RWPE2 (cell line): ENCODE measurements at regions not wholly inside any gene's neighbourhood (a gene's known extent, or its start where the extent isn't known, plus 50 kb on each side); places are given as distances from the start of the nearest gene placed in this dataset.

Experiments used
- ATAC-seq: fragments of 200-7000 bp; cut with Tn5 transposase; 3 replicates; pipeline ENCODE4 v1.9.1; 2021; ENCODE audit warnings: low read depth
- DNase-seq: peaks from one replicate; pipeline ENCODE4 v3.0.0-alpha.2; 2020; ENCODE audit warnings: low spot score
- H3K27ac ChIP-seq: fragments of 450-650 bp; 2 replicates; pipeline ENCODE4 v1.5.1; 2017; ENCODE audit warnings: mild to moderate bottlenecking; ENCODE audit not compliant: poor library complexity, severe bottlenecking
- H3K27me3 ChIP-seq: fragments of 250-450 bp; sonication (Bioruptor Pico); 2 replicates; pipeline ENCODE4 v1.5.1; 2021; ENCODE audit warnings: mild to moderate bottlenecking, moderate library complexity; ENCODE audit not compliant: insufficient read depth, poor library complexity, severe bottlenecking
- H3K36me3 ChIP-seq: fragments of 250-450 bp; sonication (Bioruptor Pico); 2 replicates; pipeline ENCODE4 v1.5.1; 2020; ENCODE audit warnings: low read depth, mild to moderate bottlenecking, moderate library complexity
- H3K4me1 ChIP-seq: fragments of 250-450 bp; sonication (Bioruptor Pico); 2 replicates; pipeline ENCODE4 v1.5.1; 2021; ENCODE audit warnings: mild to moderate bottlenecking, moderate library complexity; ENCODE audit not compliant: insufficient read depth, poor library complexity, severe bottlenecking
- H3K4me3 ChIP-seq: fragments of 250-450 bp; sonication (Bioruptor Pico); 2 replicates; pipeline ENCODE4 v1.5.1; 2021; ENCODE audit warnings: mild to moderate bottlenecking, moderate library complexity; ENCODE audit not compliant: severe bottlenecking
- H3K9me3 ChIP-seq: fragments of 250-450 bp; sonication (Bioruptor Pico); 2 replicates; pipeline ENCODE4 v1.5.1; 2021; ENCODE audit warnings: mild to moderate bottlenecking, moderate library complexity; ENCODE audit not compliant: severe bottlenecking
- TF ChIP-seq, protein P1 (sequence below): fragments of 450-650 bp; IDR thresholded peaks from one replicate; pipeline ENCODE4 v1.5.1; 2017; ENCODE audit warnings: mild to moderate bottlenecking, moderate library complexity; ENCODE audit not compliant: poor library complexity, severe bottlenecking

DNA sequence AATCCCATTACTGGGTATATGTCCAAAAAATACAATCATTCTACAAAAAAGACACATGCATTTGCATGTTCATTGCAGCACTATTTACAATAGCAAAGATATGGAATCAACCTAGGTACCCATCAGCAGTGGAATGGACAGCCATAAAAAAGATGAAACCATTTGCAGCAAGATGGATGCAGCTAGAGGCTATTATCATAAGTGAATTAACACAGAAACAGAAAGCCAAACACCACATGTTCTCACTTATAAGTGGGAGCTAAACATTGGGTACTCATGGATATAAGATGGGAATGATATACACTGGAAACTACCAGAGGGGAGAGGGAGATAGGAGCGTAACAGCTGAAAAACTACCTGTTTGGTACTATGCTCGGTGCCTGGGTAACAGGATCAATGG lies 154.0 kb downstream of the TMEM26 start:
- TF ChIP-seq, protein P1, sequence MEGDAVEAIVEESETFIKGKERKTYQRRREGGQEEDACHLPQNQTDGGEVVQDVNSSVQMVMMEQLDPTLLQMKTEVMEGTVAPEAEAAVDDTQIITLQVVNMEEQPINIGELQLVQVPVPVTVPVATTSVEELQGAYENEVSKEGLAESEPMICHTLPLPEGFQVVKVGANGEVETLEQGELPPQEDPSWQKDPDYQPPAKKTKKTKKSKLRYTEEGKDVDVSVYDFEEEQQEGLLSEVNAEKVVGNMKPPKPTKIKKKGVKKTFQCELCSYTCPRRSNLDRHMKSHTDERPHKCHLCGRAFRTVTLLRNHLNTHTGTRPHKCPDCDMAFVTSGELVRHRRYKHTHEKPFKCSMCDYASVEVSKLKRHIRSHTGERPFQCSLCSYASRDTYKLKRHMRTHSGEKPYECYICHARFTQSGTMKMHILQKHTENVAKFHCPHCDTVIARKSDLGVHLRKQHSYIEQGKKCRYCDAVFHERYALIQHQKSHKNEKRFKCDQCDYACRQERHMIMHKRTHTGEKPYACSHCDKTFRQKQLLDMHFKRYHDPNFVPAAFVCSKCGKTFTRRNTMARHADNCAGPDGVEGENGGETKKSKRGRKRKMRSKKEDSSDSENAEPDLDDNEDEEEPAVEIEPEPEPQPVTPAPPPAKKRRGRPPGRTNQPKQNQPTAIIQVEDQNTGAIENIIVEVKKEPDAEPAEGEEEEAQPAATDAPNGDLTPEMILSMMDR: no peak
- no peaks in the 10 kb centered on the region for H3K4me1 ChIP-seq

DNA sequence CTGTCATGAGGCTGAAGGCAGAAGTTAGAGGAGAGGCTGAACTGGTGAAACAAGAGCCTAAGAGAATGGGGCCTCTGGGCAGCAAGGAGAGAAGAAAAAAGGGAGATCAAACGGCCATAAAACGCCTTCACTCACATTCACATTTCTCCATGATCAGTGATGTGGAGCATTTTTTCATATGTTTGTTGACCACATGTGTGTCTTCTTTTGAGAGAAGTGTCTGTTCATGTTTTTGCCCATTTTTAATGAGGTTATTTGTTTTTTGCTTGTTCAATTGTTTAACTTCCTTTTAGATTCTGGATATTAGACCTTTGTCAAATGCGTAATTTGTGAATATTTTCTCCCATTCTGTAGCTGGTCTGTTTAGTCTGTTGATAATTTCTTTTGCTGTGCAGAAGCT lies 155.0 kb downstream of the TMEM26 start:
- no peak overlapping the region for H3K27ac ChIP-seq
- no peaks in the 10 kb centered on the region for H3K4me1 ChIP-seq
- H3K36me3 ChIP-seq: no peaks in the 10 kb centered on the region
- no peaks in the 10 kb centered on the region for H3K27me3 ChIP-seq
- H3K4me3 ChIP-seq: no peak overlapping the region
- TF ChIP-seq, protein P1: no peak
- DNase-seq (no peak), ATAC-seq (no peak)
- H3K9me3 ChIP-seq: no peaks in the 10 kb centered on the region

More for the DNA sequence above, 154.0 kb downstream of the TMEM26 start:
- Histone ChIP-seq H3K27me3 (no peaks in the 10 kb centered on the region), H3K27ac (no peak overlapping the region), H3K9me3 (no peaks in the 10 kb centered on the region), H3K4me3 (no peak overlapping the region), H3K36me3 (no peaks in the 10 kb centered on the region)
- ATAC-seq (no peak), DNase-seq (no peak)

DNA sequence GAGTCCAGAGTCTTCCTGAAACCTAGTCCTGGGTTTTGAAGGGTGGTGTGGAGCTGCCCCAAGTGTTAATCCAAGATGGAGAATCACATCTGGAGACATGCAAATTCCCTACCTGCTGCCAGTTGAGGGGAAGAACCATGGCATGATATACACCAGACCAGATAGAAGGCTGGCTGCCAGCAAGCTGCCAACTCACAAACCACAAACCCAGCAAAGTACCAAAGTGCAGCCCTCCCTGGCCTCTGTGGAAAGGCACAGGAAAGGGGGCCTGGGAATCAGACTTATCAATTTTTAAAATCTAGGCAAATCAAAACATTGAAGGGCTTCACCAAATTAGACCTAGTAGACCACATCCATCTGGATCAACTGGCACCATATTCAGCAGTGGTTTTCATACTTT lies 157.0 kb downstream of the TMEM26 start:
- no peaks in the 10 kb centered on the region for H3K9me3 ChIP-seq
- no peak for ATAC-seq
- H3K4me3 ChIP-seq: no peak overlapping the region
- TF ChIP-seq, protein P1: no peak
- H3K27ac ChIP-seq: no peak overlapping the region
- no peaks in the 10 kb centered on the region for H3K4me1 ChIP-seq
- H3K36me3 ChIP-seq: no peaks in the 10 kb centered on the region
- DNase-seq: no peak
- H3K27me3 ChIP-seq: no peaks in the 10 kb centered on the region

DNA sequence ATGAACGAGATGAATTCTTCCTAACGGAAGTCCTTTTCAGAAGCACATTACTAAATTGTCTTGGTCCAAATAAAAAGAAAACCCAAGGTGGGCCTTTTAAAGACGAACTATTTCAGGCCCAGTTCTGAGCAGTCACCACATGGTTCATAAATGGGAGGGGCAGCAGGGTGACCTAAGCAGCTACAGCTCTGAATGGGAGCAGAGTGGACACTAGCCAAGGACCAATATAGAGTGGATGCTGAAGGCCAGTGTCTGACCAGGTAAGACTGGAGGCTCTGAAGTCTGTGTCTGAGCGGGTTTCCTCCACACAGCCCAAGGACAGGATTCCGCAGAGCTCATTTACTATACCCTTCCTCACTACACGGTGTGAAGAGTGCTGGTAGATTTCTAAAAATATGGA lies 159.1 kb downstream of the TMEM26 start:
- no peak overlapping the region for H3K27ac ChIP-seq
- no peak for DNase-seq
- H3K27me3 ChIP-seq: no peaks in the 10 kb centered on the region
- H3K36me3 ChIP-seq: no peaks in the 10 kb centered on the region
- ATAC-seq: no peak
- TF ChIP-seq, protein P1: no peak
- no peaks in the 10 kb centered on the region for H3K9me3 ChIP-seq
- no peak overlapping the region for H3K4me3 ChIP-seq
- H3K4me1 ChIP-seq: no peaks in the 10 kb centered on the region

DNA sequence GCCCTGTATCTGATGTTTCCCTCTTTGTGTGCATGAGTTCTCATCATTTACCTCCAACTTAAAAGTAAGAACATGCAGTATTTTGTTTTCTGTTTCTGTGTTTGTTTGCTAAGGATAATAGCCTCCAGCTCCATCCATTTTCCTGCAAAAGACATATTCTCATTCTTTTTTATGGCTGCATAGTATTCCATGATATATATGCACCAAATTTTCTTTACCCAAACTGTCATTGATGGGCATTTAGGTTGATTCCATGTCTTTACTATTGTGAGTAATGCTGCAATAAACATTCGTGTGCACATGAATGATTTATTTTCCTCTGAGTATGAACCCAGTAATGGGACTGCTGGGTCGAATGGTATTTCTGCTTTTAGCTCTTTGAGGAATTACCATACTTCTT lies 163.4 kb downstream of the TMEM26 start:
- TF ChIP-seq, protein P1: no peak
- DNase-seq (no peak), ATAC-seq (no peak)
- Histone ChIP-seq H3K9me3 (no peaks in the 10 kb centered on the region), H3K36me3 (no peaks in the 10 kb centered on the region), H3K4me3 (no peak overlapping the region), H3K27me3 (no peaks in the 10 kb centered on the region), H3K27ac (no peak overlapping the region), H3K4me1 (no peaks in the 10 kb centered on the region)
